Mesendoderm (in vitro differentiated cells): ENCODE measurements at regions not wholly inside any gene's neighbourhood (a gene's known extent, or its start where the extent isn't known, plus 50 kb on each side); places are given as distances from the start of the nearest gene placed in this dataset.

ENCODE experiments used
- DNase-seq: peaks from one replicate; pipeline ENCODE4 v3.0.0; 2013
- H2AK5ac ChIP-seq: 2 replicates; pipeline ENCODE4 v1.6.1; 2013; ENCODE audit warnings: low read length, inconsistent platforms
- H2BK120ac ChIP-seq: 2 replicates; pipeline ENCODE4 v1.6.1; 2013; ENCODE audit warnings: low read depth, mild to moderate bottlenecking, low read length, moderate library complexity, mixed read lengths
- H2BK15ac ChIP-seq: replicated peaks from 2 replicates; pipeline ENCODE4 v1.6.1; 2013; ENCODE audit warnings: low read depth, mild to moderate bottlenecking, moderate library complexity
- H2BK5ac ChIP-seq: 2 replicates; pipeline ENCODE4 v1.6.1; 2013; ENCODE audit warnings: low read length, inconsistent platforms
- H3K18ac ChIP-seq: 2 replicates; pipeline ENCODE4 v1.6.1; 2013; ENCODE audit warnings: mild to moderate bottlenecking, low read length, mixed read lengths
- H3K23ac ChIP-seq: one replicate; pipeline ENCODE4 v1.6.1; 2013; ENCODE audit warnings: low read length
- H3K27ac ChIP-seq: 2 replicates; pipeline ENCODE4 v1.5.1; 2013; ENCODE audit warnings: low read depth, mild to moderate bottlenecking, inconsistent platforms, low read length, moderate library complexity
- H3K27me3 ChIP-seq: 2 replicates; pipeline ENCODE4 v1.6.1; 2013; ENCODE audit warnings: low read length, control low read depth, mild to moderate bottlenecking, inconsistent platforms; ENCODE audit not compliant: insufficient read depth, poor library complexity
- H3K36me3 ChIP-seq: 2 replicates; pipeline ENCODE4 v1.6.1; 2013; ENCODE audit warnings: low read length, inconsistent platforms; ENCODE audit not compliant: control insufficient read depth, insufficient read depth
- H3K4ac ChIP-seq: one replicate; pipeline ENCODE4 v1.6.1; 2013; ENCODE audit warnings: low read depth, mild to moderate bottlenecking, low read length, moderate library complexity
- H3K4me1 ChIP-seq: 2 replicates; pipeline ENCODE4 v1.6.1; 2013; ENCODE audit warnings: low read depth, low read length, inconsistent platforms; ENCODE audit not compliant: control insufficient read depth
- H3K4me2 ChIP-seq: 2 replicates; pipeline ENCODE4 v1.6.1; 2013; ENCODE audit warnings: low read length
- H3K4me3 ChIP-seq: 2 replicates; pipeline ENCODE4 v1.5.1; 2013; ENCODE audit warnings: mild to moderate bottlenecking, low read length
- H3K56ac ChIP-seq: one replicate; pipeline ENCODE4 v1.6.1; 2013; ENCODE audit warnings: low read length
- H3K79me1 ChIP-seq: 2 replicates; pipeline ENCODE4 v1.6.1; 2013; ENCODE audit warnings: low read length, inconsistent platforms
- H3K79me2 ChIP-seq: 2 replicates; pipeline ENCODE4 v1.6.1; 2013; ENCODE audit warnings: mild to moderate bottlenecking, low read length; ENCODE audit not compliant: control insufficient read depth, insufficient read depth
- H3K9ac ChIP-seq: 2 replicates; pipeline ENCODE4 v1.6.1; 2013; ENCODE audit warnings: low read length, inconsistent platforms
- H4K5ac ChIP-seq: one replicate; pipeline ENCODE4 v1.6.1; 2013; ENCODE audit warnings: low read length
- H4K8ac ChIP-seq: one replicate; pipeline ENCODE4 v1.6.1; 2013; ENCODE audit warnings: low read depth, mild to moderate bottlenecking, control low read depth, low read length, moderate library complexity
- WGBS: extraction: QIAGEN DNeasy Blood & Tissue Kit; methylation state at CpG from one replicate; pipeline ENCODE4 v1.1.7; 2013; ENCODE audit warnings: low lambda C conversion rate, missing lambda C conversion rate; ENCODE audit not compliant: insufficient coverage; ENCODE audit errors: extremely low coverage; 5-methylcytosine and 5-hydroxymethylcytosine counted together

DNA sequence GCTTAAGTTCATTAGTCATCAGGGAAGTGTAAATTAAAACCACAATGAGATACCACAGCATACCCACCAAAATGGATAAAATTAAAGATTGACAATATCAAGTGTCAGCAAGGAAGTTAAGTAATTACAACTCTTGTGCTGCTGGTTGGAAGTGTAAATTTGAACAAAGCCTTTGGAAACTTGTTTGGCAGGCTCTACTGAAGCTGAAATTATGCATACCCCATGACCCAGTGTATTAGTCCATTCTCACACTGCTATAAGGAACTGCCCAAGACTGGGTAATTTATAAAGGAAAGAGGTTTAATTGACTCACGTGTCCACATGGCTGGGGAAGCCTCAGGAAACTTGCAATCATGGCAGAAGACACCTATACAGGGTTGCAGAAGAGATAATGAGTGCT, 196.1 kb downstream of the PDCD6IP start:
- Histone ChIP-seq H3K56ac (no peak overlapping the region), H3K79me2 (no peaks in the 10 kb centered on the region), H3K4me1 (peaks cover 2% of the 10 kb centered on the region), H3K23ac (no peak overlapping the region), H3K36me3 (no peaks in the 10 kb centered on the region), H4K5ac (no peak overlapping the region), H3K4me3 (no peak overlapping the region), H2AK5ac (no peak overlapping the region), H3K27me3 (no peaks in the 10 kb centered on the region), H3K27ac (no peak overlapping the region), H3K18ac (no peak overlapping the region), H3K4me2 (no peak overlapping the region), H4K8ac (no peak overlapping the region), H3K79me1 (no peaks in the 10 kb centered on the region), H2BK5ac (no peak overlapping the region), H2BK15ac (no peak overlapping the region), H3K9ac (no peak overlapping the region), H3K4ac (no peak overlapping the region), H2BK120ac (no peak overlapping the region)
- no peak for DNase-seq
- WGBS: no CpG with 5 or more reads among the region's 1 CpG

GRCh38 chr3:34000301-34000700, 201.9 kb downstream of the PDCD6IP start:
- H2BK5ac ChIP-seq: no peak overlapping the region
- no peak overlapping the region for H3K9ac ChIP-seq
- no peak overlapping the region for H3K4me2 ChIP-seq
- H3K23ac ChIP-seq: no peak overlapping the region
- no peak overlapping the region for H3K4me3 ChIP-seq
- no peaks in the 10 kb centered on the region for H3K79me1 ChIP-seq
- no peak for DNase-seq
- H3K4me1 ChIP-seq: peaks cover 4% of the 10 kb centered on the region
- no peak overlapping the region for H2BK120ac ChIP-seq
- no peaks in the 10 kb centered on the region for H3K27me3 ChIP-seq
- H4K8ac ChIP-seq: no peak overlapping the region
- no peaks in the 10 kb centered on the region for H3K36me3 ChIP-seq
- H4K5ac ChIP-seq: no peak overlapping the region
- H2BK15ac ChIP-seq: no peak overlapping the region
- no peaks in the 10 kb centered on the region for H3K79me2 ChIP-seq
- H2AK5ac ChIP-seq: no peak overlapping the region
- no peak overlapping the region for H3K27ac ChIP-seq
- no peak overlapping the region for H3K4ac ChIP-seq
- no peak overlapping the region for H3K18ac ChIP-seq
- H3K56ac ChIP-seq: no peak overlapping the region

DNA sequence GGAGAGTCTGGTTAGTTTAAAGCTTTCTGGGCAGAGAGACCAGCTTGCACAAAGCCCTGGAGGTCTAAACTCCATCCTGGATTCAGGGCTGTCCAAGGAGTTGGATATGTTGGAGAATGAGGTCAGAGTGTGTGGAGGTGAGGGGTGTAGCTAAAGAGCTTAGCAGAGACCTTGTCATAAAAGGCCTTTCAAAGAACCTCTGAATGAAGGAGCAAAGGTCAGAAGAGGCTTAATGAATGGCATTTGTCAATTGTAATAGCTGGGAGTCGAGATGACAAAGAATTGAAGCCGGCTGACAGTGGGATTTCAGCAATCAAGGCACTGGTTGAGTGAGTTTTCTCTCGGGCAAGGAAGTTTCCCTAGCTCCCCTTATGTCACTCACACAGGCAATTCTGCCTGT, 202.6 kb downstream of the PDCD6IP start:
- Histone ChIP-seq H3K36me3 (no peaks in the 10 kb centered on the region), H2BK5ac (no peak overlapping the region), H3K9ac (no peak overlapping the region), H2AK5ac (no peak overlapping the region), H3K4me3 (no peak overlapping the region), H2BK120ac (no peak overlapping the region), H3K79me2 (no peaks in the 10 kb centered on the region), H3K56ac (no peak overlapping the region), H2BK15ac (no peak overlapping the region), H4K8ac (no peak overlapping the region), H3K23ac (no peak overlapping the region), H3K79me1 (no peaks in the 10 kb centered on the region), H3K18ac (no peak overlapping the region), H3K4me1 (peaks cover 4% of the 10 kb centered on the region), H3K27ac (no peak overlapping the region), H4K5ac (no peak overlapping the region), H3K27me3 (no peaks in the 10 kb centered on the region), H3K4me2 (no peak overlapping the region), H3K4ac (no peak overlapping the region)
- no peak for DNase-seq
- no CpG with 5 or more reads among the region's 3 CpGs for WGBS

DNA sequence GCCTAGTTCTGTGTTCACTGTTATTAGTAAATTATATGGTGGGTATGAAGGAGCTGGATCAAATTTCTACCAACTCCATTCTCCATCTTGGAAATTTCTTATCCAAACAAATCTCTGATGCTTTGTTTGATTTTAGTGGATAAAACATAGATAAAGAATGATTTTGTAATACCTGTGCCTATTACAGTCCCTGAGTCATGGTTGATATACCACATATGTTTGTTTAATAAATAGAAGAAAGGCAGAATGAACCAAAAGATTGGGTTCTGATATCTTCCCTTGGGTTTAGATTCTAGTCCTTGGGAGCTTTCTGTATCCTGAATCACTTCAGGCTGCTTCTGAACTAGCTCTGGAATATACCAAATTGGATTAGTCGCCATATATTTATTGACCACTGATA, 203.6 kb downstream of the PDCD6IP start:
- Histone ChIP-seq H4K8ac (no peak overlapping the region), H4K5ac (no peak overlapping the region), H3K27me3 (no peaks in the 10 kb centered on the region), H3K4me2 (no peak overlapping the region), H3K36me3 (no peaks in the 10 kb centered on the region), H2BK15ac (no peak overlapping the region), H2AK5ac (no peak overlapping the region), H3K23ac (no peak overlapping the region), H3K56ac (no peak overlapping the region), H3K18ac (no peak overlapping the region), H3K27ac (no peak overlapping the region), H3K9ac (no peak overlapping the region), H2BK5ac (no peak overlapping the region), H3K79me2 (no peaks in the 10 kb centered on the region), H3K79me1 (no peaks in the 10 kb centered on the region), H3K4me3 (no peak overlapping the region), H3K4ac (no peak overlapping the region), H3K4me1 (peaks cover 4% of the 10 kb centered on the region), H2BK120ac (no peak overlapping the region)
- no CpG with 5 or more reads among the region's 1 CpG for WGBS
- DNase-seq: no peak

GRCh38 chr3:34002569-34003100, 204.2 kb downstream of the PDCD6IP start:
- H3K4me1 ChIP-seq: peaks cover 4% of the 10 kb centered on the region

DNA sequence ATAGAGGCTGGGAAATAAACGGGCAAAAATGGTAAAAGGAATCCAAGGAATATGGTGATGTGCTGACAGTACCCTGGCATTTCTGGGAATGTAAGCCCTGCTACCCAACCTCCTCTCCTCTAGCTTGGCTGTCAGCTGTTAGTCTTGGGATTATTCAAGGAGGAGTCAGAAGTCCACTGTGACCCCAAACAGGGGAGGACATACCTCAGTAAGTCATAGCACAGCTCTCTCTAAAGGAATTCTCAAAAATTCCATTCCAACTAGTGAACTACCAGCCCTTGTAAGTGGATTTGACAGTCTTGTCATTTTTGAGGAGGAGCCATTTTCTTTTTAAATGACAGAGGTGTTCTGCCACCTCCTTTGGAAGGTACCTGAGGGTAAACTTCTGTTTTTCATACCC, 207.5 kb downstream of the PDCD6IP start:
- no CpG with 5 or more reads among the region's 1 CpG for WGBS
- H2AK5ac ChIP-seq: no peak overlapping the region
- H3K4me2 ChIP-seq: no peak overlapping the region
- H3K18ac ChIP-seq: no peak overlapping the region
- H3K9ac ChIP-seq: no peak overlapping the region
- no peak overlapping the region for H2BK5ac ChIP-seq
- H3K27ac ChIP-seq: no peak overlapping the region
- no peak overlapping the region for H4K8ac ChIP-seq
- peaks cover 6% of the 10 kb centered on the region for H3K4me1 ChIP-seq
- H2BK15ac ChIP-seq: no peak overlapping the region
- no peak overlapping the region for H3K4ac ChIP-seq
- no peak overlapping the region for H4K5ac ChIP-seq
- no peak overlapping the region for H3K56ac ChIP-seq
- no peak overlapping the region for H3K4me3 ChIP-seq
- no peak overlapping the region for H3K23ac ChIP-seq
- H3K79me2 ChIP-seq: no peaks in the 10 kb centered on the region
- peak; percentile 46 for DNase-seq
- no peaks in the 10 kb centered on the region for H3K79me1 ChIP-seq
- no peak overlapping the region for H2BK120ac ChIP-seq
- no peaks in the 10 kb centered on the region for H3K27me3 ChIP-seq
- no peaks in the 10 kb centered on the region for H3K36me3 ChIP-seq

More at GRCh38 chr3:34002569-34003100, 204.2 kb downstream of the PDCD6IP start:
- H2BK120ac ChIP-seq: no peak overlapping the region
- H2AK5ac ChIP-seq: no peak overlapping the region
- H3K79me1 ChIP-seq: no peaks in the 10 kb centered on the region
- no peak overlapping the region for H3K27ac ChIP-seq
- H3K23ac ChIP-seq: no peak overlapping the region
- H3K9ac ChIP-seq: no peak overlapping the region
- no peak overlapping the region for H4K8ac ChIP-seq
- no peak overlapping the region for H2BK5ac ChIP-seq
- no peaks in the 10 kb centered on the region for H3K36me3 ChIP-seq
- no peak overlapping the region for H3K56ac ChIP-seq
- no peak overlapping the region for H4K5ac ChIP-seq
- H3K18ac ChIP-seq: no peak overlapping the region
- no peak overlapping the region for H2BK15ac ChIP-seq
- H3K79me2 ChIP-seq: no peaks in the 10 kb centered on the region
- no CpG with 5 or more reads among the region's 3 CpGs for WGBS
- DNase-seq: no peak
- no peak overlapping the region for H3K4ac ChIP-seq
- H3K27me3 ChIP-seq: no peaks in the 10 kb centered on the region
- no peak overlapping the region for H3K4me2 ChIP-seq
- no peak overlapping the region for H3K4me3 ChIP-seq
